ENCODE measurements at regions not wholly inside any gene's neighbourhood (a gene's known extent, or its start where the extent isn't known, plus 50 kb on each side); places are given as distances from the start of the nearest gene placed in this dataset.

DNA sequence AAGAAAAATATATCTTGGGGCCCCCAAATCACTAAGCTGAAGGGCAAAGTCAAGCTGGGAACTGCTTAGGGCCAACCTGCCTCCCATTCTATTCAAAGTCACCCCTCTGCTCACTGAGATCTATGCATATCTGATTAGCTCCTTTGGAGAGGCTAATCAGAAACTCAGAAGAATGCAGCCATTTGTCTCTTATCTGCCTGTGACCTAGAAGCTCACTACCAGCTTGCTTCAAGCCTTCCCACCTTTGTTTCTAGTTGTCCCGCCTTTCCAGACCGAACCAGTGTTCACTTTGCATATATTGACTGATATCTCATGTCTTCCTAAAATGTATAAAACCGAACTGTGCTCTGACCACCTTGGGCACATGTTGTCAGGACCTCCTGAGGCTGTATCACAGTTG is 479.4 kb downstream of the METTL4 start:
- TF ChIP-seq CTCF (IDR thresholded peaks at IDR 0.05; ENCODE audit: extremely low read depth, missing control alignments): no peak
- no peak for DNase-seq (ENCODE audit: low spot score)

GRCh38 chr18:2096551-2096950 is 474.8 kb downstream of the METTL4 start:
- no peak for TF ChIP-seq CTCF (IDR thresholded peaks at IDR 0.05; ENCODE audit: extremely low read depth, missing control alignments)

GRCh38 chr18:2100694-2101213 is 470.6 kb downstream of the METTL4 start:
- DNase-seq (ENCODE audit: low spot score): no peak
- TF ChIP-seq CTCF (IDR thresholded peaks at IDR 0.05; ENCODE audit: extremely low read depth, missing control alignments): no peak

More at GRCh38 chr18:2096551-2096950, 474.8 kb downstream of the METTL4 start:
- no peak for DNase-seq (ENCODE audit: low spot score)

- DNase-seq (ENCODE audit: low spot score): peak; percentile 10
- no peak for TF ChIP-seq CTCF (IDR thresholded peaks at IDR 0.05; ENCODE audit: extremely low read depth, missing control alignments)
Observed at GRCh38 chr18:2102022-2102421, 469.3 kb downstream of the METTL4 start.

DNA sequence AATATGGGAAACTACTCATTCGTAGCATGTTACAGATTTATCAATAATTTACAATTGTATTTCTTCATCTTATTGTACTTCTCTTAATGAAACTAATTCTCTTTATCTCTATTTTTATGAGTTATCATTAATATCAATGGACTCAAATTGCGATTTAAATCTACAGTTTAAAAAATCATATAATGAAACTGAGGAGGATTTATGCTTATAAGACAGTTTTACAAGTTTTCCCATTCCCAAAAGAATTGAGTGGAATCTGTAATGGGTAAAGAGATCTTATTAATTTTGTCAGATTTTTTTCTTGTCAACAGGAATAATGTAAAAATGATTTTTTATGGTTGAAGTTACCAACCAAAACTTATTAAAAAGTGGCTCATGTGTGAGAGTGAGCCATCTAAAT is 468.0 kb downstream of the METTL4 start:
- TF ChIP-seq CTCF (IDR thresholded peaks at IDR 0.05; ENCODE audit: extremely low read depth, missing control alignments): no peak
- no peak for DNase-seq (ENCODE audit: low spot score)

- TF ChIP-seq CTCF (IDR thresholded peaks at IDR 0.05; ENCODE audit: extremely low read depth, missing control alignments): peak; percentile 64
- DNase-seq (ENCODE audit: low spot score): peak; percentile 61
Observed at GRCh38 chr18:2104620-2105462, 466.5 kb downstream of the METTL4 start.

DNA sequence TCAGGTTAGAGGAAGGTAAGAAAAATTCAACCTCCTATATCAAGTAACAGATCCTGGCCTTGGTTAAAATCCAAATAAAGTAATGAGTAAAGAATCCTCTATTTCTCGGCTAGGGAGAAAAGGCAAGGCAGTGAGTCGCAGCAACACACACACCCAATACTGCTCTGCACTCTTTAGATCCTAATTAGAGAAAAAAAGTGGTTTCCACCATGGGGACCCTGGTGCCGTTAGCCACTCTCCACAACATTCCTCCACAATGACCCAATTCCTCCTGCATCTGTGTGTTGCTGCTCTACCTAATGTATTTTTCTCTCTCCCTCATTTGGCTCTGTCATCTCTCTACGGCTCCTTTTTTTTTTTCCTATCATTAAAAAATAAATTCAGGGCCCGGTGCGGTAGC is 462.7 kb downstream of the METTL4 start:
- no peak for TF ChIP-seq CTCF (IDR thresholded peaks at IDR 0.05; ENCODE audit: extremely low read depth, missing control alignments)
- no peak for DNase-seq (ENCODE audit: low spot score)

All from GM20000 (cell line).